ENCODE measurements at regions not wholly inside any gene's neighbourhood (a gene's known extent, or its start where the extent isn't known, plus 50 kb on each side); places are given as distances from the start of the nearest gene placed in this dataset.

- TF ChIP-seq GFI1B (tag by site-specific recombination; IDR thresholded peaks at IDR 0.05) (no peak), CTCF (tag by site-specific recombination; IDR thresholded peaks at IDR 0.05) (no peak), TRIM28 (IDR thresholded peaks at IDR 0.05; ENCODE audit: borderline replicate concordance, low read length) (no peak), ZNF335 (tag by site-specific recombination; conservative IDR thresholded peaks at IDR 0.05) (no peak), REST (tag by site-specific recombination; IDR thresholded peaks at IDR 0.05) (no peak), FEZF1 (tag by site-specific recombination; IDR thresholded peaks at IDR 0.05) (no peak), ZBTB10 (tag by site-specific recombination; IDR thresholded peaks at IDR 0.05) (no peak), YY1 (tag by site-specific recombination; IDR thresholded peaks at IDR 0.05) (no peak), ZNF785 (tag by site-specific recombination; IDR thresholded peaks at IDR 0.05) (no peak), ZNF548 (tag by site-specific recombination; IDR thresholded peaks at IDR 0.05) (no peak), ZNF501 (tag by site-specific recombination; IDR thresholded peaks at IDR 0.05) (no peak), PATZ1 (tag by site-specific recombination; IDR thresholded peaks at IDR 0.05) (no peak)
Observed at GRCh38 chr18:10247021-10247741, 207.3 kb upstream of the APCDD1 start.
